Lung (tissue), 11 donors: ENCODE measurements at regions not wholly inside any gene's neighbourhood (a gene's known extent, or its start where the extent isn't known, plus 50 kb on each side); places are given as distances from the start of the nearest gene placed in this dataset.

Experiments used
- ATAC-seq: fragments of 200-7000 bp; cut with Tn5 transposase; one replicate; pipeline ENCODE4 v1.9.1; 2020; ENCODE audit warnings: moderate number of reproducible peaks; ENCODE audit not compliant: insufficient read depth, low FRiP score
- DNase-seq, 3 donors: peaks; one replicate each; pipeline ENCODE4 v3.0.0-alpha.2; 2013 to 2017
- H3K27ac ChIP-seq, 2 donors: one replicate each; pipeline ENCODE4 v1.5.1; 2013; ENCODE audit warnings: mild to moderate bottlenecking in 2 of 2, moderate library complexity in 2 of 2, control low read depth in 1 of 2, inconsistent platforms in 1 of 2, low read depth in 1 of 2, low read length in 1 of 2
- H3K27me3 ChIP-seq, 3 donors: one replicate each; pipeline ENCODE4 v1.5.1; 2013; ENCODE audit warnings: low read length in 2 of 3; ENCODE audit not compliant: control insufficient read depth in 3 of 3, insufficient read depth in 3 of 3
- H3K36me3 ChIP-seq, 4 donors: one replicate each; pipeline ENCODE4 v1.5.1; 2013; ENCODE audit warnings: low read length in 4 of 4, mild to moderate bottlenecking in 1 of 4, moderate library complexity in 1 of 4; ENCODE audit not compliant: control insufficient read depth in 4 of 4, insufficient read depth in 4 of 4
- H3K4me1 ChIP-seq, 5 donors: one replicate each; pipeline ENCODE4 v1.5.1; 2013; ENCODE audit warnings: low read length in 5 of 5, mild to moderate bottlenecking in 2 of 5, moderate library complexity in 1 of 5; ENCODE audit not compliant: control insufficient read depth in 5 of 5, insufficient read depth in 5 of 5
- H3K4me3 ChIP-seq: one replicate; pipeline ENCODE4 v1.5.1; 2013; ENCODE audit warnings: mild to moderate bottlenecking, control low read depth, moderate library complexity
- H3K9ac ChIP-seq, 2 donors: one replicate each; pipeline ENCODE4 v1.5.1; 2013; ENCODE audit warnings: low read length in 2 of 2, control low read depth in 1 of 2; ENCODE audit not compliant: insufficient read depth in 1 of 2
- H3K9me3 ChIP-seq, 4 donors: one replicate each; pipeline ENCODE4 v1.5.1; 2013; ENCODE audit warnings: low read length in 3 of 4, mild to moderate bottlenecking in 1 of 4, moderate library complexity in 1 of 4; ENCODE audit not compliant: control insufficient read depth in 4 of 4, insufficient read depth in 3 of 4
- CTCF ChIP-seq: IDR thresholded peaks from 2 replicates; pipeline ENCODE4 v1.5.1; 2012; ENCODE audit warnings: mild to moderate bottlenecking; ENCODE audit errors: control extremely low read depth, extremely low read depth
- WGBS, 2 donors: extraction: QIAGEN DNeasy Blood & Tissue Kit; methylation state at CpG; one replicate each; pipeline ENCODE4 v1.1.7; 2013; 5-methylcytosine and 5-hydroxymethylcytosine counted together
- donor health status: control.
- donor health status: control.
- donor health status: Bipolar disorder and iron deficiency.
- donor health status: healthy.
- donor health status: DM: yes; HTN: yes; CAD: no.

- H3K36me3 ChIP-seq, result no peaks in the 10 kb centered on the region
- no peak overlapping the region for H3K4me3 ChIP-seq
- WGBS, 2 donors, result 90 to 93% methylated on average over 17 of the region's 17 CpGs
- ATAC-seq (no peak), DNase-seq (no peak)
- no peak overlapping the region for H3K9ac ChIP-seq
- H3K27me3 ChIP-seq, result no peaks in the 10 kb centered on the region
- no peak for TF ChIP-seq CTCF
- peaks cover 0 to 2% (median 0%) of the 10 kb centered on the region in 4 donors for H3K9me3 ChIP-seq
- no peaks in the 10 kb centered on the region for H3K4me1 ChIP-seq
- no peak overlapping the region for H3K27ac ChIP-seq
Measured at GRCh38 chr16:22681554-22682291, 132.2 kb upstream of the HS3ST2 start.

DNA sequence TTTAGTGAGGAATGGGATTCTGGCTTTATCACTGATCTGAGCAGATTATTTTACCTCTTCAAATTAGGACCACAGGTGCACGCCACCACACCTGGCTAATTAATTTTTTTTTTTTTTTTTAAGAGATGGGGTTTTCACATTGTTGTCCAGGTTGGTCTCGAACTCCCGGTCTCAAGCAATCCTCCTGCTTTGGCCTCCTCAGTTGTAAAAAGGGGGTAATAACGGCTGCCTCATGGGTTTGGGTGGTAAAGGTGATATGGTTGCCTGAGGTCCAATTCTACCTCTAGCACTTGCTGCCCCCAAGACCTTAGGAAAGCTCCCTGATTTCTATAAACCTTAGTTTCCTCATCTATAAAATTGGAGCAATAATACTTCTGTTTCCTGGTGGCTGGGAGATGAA, 130.7 kb upstream of the HS3ST2 start:
- no peaks in the 10 kb centered on the region for H3K4me1 ChIP-seq
- TF ChIP-seq CTCF, result no peak
- no peak for ATAC-seq
- no peak for DNase-seq
- H3K9ac ChIP-seq, result no peak overlapping the region
- H3K9me3 ChIP-seq, result peaks cover 0 to 8% (median 3%) of the 10 kb centered on the region in 4 donors
- H3K4me3 ChIP-seq, result no peak overlapping the region
- no peak overlapping the region for H3K27ac ChIP-seq
- WGBS, 2 donors, result 82 to 95% methylated on average over 4 of the region's 4 CpGs
- H3K27me3 ChIP-seq, result no peaks in the 10 kb centered on the region
- H3K36me3 ChIP-seq, result no peaks in the 10 kb centered on the region

DNA sequence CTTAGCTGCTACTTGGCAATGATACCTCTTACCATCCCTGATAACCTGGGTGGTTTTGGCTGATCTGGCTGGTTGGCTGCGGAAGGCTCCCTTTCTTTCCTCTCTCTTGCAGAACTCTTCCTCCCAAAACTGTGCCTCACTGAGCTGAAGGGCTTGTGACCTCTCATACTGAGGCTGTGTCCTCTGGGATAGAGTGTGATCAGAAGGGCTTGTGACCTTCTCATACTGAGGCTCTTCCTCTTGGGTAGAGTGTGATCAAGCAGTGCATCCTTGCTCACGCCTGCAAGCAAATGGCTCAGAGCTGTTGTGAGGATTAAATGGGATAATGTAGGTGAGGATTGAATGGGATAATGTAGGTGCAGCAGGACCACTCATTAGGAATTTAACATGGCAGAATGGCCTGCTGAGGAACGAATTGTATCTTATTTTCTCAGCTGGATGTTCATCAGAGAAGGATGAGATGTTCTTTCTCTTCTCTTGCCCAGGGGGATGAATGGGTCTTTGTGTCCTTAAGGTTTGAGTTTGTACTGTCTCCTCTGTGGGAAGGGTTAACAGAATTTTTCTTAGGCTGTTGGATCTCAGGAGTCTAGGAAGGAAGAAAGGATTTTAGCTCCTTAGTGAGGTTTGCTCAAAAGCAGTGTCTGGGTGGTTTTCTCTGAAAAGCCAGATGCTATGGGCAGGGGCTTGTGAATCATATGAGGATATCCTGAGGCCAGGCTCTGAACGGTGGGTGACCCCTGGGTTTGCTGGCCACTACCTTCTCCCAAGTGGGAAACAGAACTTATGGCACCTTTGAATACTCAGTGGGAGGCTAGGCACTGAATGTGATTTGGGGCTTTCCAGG, 130.0 kb upstream of the HS3ST2 start:
- no peak overlapping the region for H3K27ac ChIP-seq
- no peak overlapping the region for H3K4me3 ChIP-seq
- no peak for TF ChIP-seq CTCF
- ATAC-seq (no peak), DNase-seq (no peak)
- H3K36me3 ChIP-seq, result no peaks in the 10 kb centered on the region
- no peak overlapping the region for H3K9ac ChIP-seq
- H3K9me3 ChIP-seq, result peaks cover 0 to 8% (median 3%) of the 10 kb centered on the region in 4 donors
- 68 to 75% methylated on average over 4 of the region's 4 CpGs for WGBS, 2 donors
- H3K27me3 ChIP-seq, result no peaks in the 10 kb centered on the region
- no peaks in the 10 kb centered on the region for H3K4me1 ChIP-seq
